G401 (cell line): ENCODE measurements at regions not wholly inside any gene's neighbourhood (a gene's known extent, or its start where the extent isn't known, plus 50 kb on each side); places are given as distances from the start of the nearest gene placed in this dataset.
"Not testable (repeated sequence)": the region's sequence is repeated elsewhere in the genome, so short reads cannot be mapped to it uniquely, and the experiment has no call there.

Source experiments
- DNase-seq: peaks from one replicate; pipeline ENCODE4 v3.0.0-alpha.2; 2015; ENCODE audit warnings: low spot score
- in situ Hi-C: cut with HindIII; loops from 2 replicates; pipeline ENCODE4 v1.10.0; 2016; ENCODE audit warnings: low sequenced_read_pairs, mixed read lengths

DNA sequence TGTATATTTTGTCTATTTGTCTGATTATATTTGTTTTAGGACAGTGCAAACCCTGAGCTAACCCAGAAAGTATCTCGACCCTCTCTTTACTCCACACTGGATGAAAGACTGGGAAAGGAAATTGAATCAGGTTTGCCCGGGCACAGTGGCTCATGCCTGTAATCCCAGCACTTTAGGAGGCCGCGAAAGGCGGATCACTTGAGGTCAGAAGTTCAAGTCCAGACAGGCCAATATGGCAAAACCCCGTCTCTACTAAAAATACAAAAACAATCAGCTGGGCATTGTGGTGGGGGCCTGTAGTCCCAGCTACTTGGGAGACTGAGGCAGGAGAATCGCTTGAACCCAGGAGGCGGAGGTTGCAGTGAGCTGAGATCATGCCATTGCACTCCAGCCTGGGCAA lies 234.2 kb downstream of the BAMBI start:
- DNase-seq, in situ Hi-C loops: not testable (repeated sequence)

DNA sequence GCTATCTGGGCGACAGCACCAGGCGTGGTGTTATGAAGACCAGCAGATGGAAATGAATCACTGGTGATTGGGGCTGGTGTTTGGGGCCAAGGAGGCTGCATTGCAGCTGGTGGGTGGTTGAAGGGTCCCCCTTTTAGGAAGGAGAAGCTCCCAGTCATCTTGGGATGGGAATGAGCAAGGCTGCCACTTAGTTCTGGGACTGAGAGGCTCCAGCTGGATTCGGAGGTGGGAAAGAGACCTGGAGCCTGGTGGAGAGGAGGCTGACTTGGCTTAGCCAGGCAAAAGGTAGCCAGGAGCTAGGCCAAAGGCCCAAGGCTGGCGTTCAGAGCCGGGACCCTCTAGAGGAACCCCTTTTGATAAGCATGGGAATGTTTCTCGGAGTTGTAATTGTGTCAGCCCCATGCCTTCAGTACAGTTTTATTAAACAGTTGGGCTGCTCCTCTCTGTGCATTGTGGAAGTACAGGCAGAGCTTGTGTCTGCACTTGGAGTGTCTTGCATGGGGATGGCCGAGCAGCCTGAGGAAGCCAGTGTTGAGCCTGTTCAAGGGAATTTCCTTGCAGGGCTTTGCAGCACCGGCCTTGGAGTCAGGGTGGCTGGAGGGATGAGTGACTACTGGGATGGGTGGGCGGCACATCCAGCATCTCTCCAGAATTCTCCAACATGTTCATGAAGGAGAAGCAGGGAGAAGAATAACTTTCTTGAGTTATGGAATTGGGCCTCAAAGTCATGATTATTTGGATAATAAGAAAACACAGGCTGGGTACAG lies 234.9 kb downstream of the BAMBI start:
- in situ Hi-C loops: no loop called here

DNA sequence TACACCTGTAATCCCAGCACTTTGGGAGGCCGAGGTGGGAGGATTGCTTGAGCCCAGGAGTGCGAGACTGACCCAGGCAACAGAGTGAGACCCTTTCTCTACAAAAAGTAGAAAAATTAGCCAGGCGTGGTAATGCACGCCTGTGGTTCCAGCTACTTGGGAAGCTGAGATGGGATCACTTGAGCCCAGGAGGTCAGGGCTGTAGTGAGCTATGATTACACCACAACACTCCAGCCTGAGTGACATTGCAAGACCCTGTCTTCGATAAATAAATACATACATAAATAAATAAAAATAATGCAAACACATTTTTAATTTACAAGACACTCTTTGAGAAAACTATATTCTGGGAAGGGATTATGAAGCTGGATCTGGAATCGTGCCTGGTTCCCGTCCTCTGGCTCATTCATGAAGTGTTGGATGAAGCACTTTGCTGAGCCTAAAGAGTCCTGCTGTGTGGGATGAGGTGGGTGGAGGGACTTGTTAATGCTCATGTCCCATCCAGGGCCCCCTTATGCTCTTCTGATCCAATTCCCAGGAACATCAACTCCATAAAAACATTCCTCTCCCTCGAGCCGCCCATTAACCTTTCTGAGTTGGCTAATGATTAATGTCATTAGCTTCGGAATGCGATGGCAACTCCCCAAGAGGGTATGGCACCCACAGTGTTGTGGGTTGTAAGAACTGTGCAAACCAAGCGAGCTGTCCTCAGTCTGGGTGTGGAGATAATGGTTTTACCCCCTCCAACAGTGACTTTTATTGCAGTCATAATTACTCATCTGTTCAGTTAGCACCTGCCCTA lies 236.3 kb downstream of the BAMBI start:
- in situ Hi-C loops: no loop called here
- DNase-seq: no peak

More for the DNA sequence above, 234.9 kb downstream of the BAMBI start:
- DNase-seq: no peak

DNA sequence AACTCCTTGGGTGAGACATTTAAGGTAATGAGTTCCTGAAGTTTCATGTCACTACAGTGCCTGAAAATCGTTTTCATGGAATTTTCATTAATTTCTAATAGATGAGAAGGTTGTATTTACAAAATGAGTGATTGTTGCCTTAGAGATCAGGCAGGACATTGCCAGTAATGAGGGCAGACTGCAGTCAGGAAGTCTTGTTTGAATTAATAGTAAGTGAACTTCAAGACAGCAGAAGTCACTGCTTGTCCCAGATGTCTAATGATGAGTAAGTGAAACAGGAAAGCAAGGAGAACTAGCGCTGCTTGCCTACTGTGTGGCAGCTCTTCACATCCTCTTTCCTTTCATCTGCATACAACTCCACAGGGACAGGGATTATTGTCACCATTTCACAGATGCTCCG lies 237.4 kb downstream of the BAMBI start:
- DNase-seq: no peak
- in situ Hi-C loops: no loop called here

DNA sequence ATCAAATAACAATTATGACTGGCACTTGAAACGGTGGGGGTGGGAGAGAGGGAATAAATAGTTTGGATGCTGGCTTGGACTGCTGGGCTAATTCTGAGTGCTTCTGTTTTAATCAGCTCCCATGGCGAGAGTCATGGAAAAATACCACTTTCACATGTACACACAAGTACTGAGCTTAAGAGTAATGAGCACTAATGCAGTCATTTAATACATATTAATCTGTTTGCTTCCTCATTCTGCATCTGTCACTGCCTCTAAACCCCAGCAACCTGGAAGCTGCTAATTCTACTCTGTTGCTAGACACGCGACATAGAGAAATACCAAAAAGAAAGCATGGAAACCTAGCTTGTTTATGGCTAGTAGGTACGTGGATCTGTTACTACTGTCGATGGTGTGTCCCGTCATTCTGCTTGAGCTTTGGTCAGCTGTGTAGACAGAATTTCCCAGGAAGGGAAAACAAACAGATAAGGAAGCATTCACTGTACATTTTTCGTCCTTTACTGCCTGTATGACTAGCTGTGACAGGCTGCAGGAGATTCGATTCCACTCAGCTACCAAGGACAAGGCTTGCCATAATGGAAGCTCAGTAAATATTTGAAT lies 238.8 kb downstream of the BAMBI start:
- in situ Hi-C loops: no loop called here
- no peak for DNase-seq

DNA sequence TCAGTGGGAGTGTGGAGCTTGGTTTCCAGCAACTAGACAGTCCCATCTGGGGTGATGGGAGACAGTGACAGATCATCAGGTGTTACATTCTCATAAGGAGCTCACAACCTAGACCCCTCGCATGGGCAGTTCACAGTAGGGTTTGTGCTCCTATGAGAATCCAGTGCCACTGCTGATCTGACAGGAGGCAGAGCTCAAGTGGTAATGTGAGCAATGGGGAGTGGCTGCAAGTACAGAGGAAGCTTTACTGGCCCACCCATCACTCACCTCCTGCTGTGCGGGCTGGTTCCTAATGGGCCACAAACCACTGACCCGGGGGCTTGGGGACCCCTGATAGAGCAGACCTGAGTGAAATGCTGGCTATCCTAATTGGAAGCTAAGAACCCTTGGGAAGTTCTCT lies 242.8 kb downstream of the BAMBI start:
- no peak for DNase-seq
- in situ Hi-C loops: no loop called here

DNA sequence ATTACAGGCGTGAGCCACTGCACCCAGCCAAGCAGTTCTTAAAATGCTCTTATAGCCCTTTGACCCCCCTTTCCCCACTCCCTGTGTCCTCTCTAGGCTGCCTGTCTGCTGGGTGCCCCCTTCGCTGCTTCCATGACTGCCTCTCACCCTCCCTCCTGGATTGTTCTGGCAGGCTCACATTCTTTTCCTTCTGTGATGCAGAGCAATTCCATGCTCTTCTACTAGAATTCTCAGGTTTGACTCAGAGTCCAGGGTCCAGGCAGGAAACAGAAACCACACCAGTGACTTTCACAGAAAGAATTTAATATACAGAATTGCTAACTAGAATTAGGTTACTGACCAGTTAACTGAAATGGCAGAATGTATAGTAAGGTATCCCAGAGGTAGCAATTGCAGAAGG lies 244.8 kb downstream of the BAMBI start:
- in situ Hi-C loops: no loop called here
- no peak for DNase-seq

DNA sequence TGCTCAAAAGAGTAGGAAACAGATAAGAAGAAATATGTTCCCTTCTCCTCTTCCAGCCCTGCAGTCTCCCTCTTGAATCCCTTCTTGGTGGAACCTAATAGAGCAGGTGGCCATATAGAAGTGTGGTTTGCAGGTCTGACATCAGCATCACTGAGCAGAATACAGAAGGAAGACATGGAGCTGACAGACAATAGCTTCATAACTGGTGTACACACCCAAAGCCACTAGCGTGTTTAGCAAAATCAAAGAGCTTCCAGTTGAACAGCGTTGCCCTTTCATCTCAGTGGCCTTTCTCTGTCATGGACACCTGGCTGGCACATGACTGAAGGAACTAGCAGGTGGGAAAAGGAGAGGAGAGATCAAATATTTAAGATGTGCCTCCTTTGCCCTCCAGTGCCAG lies 245.5 kb downstream of the BAMBI start:
- DNase-seq: no peak
- in situ Hi-C loops: no loop called here

DNA sequence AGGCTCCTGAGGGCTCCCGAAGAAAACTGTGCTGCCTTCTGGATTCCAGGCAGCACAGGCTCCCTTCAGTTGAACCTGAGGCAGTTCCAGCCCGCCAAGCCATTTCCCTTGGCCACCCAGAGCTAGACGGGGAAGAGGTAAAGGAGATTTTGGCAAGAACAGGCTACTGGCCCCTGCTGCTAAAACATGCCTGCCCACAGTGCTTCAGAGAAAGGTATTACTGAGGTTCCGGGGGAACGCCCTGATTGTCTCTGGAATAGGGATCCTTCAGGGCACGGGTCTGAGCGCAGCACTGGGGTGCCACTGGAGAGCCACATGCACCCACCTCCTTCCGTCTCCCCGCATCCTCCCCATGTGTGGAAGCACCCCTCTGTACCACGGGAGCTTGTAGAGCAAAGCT lies 247.4 kb downstream of the BAMBI start:
- no peak for DNase-seq
- in situ Hi-C loops: no loop called here

DNA sequence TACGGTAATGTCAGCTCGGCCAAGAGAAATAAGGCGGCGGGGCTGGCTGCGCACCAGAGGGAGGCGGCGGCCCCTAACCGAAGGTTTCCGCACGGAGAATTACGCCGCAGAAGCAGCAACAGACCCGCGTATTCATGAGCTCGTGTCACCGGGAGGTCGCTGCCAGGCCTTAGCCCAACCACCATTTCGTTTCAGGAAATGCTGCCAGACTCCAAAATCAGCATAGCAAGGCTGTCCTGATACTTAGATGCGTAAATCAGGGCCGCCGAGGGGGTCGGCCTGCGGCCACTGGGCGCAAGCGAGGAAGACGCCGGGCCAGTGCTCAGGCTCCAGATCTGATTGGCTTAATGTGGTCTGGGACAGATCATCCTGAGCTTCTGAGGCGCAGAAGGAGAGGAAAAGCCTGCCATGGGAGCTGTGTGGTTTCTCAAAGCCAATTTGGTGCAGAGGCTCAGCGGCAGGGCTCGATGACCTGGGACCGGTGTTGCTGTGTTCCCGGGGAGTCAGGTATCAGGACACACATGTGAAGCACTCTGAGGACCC lies 247.9 kb downstream of the BAMBI start:
- DNase-seq: no peak
- in situ Hi-C loops: no loop called here

DNA sequence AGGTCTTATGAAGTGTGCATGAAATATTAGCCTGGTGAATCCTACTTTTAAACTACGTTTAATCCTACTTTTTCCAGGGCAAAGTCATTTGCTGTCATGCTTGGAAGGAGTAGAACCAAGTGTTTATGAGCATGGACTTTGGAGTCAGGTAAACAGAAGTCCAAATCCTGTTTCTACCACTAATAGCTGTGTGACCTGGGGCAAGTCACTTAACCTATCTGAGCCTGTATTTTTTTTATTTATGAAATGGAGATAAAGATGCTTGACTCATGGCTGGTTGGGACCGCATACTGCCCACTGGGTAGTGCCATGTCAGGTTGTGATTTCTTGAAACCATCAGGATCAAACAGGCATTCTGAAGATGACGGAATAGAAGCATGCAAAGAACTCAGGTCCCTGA lies 249.6 kb downstream of the BAMBI start:
- in situ Hi-C loops: no loop called here
- no peak for DNase-seq

DNA sequence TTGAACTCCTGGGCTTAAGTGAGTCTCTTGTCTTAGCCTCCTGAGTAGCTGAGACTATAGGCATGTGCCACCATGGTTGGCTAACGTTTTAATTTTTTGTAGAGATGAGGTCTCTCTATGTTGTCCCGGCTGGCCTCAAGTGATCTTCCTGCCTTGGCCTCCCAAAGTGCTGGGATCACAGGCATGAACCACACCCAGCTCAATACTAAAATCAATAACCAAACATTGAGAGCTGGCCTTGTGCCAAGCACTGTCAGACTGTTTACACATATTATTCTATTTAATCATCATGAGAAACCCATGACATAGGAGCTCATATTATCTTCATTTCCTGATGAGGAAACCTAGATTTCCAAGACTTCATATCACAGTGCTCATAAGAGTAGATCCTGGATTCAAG lies 251.2 kb downstream of the BAMBI start:
- no peak for DNase-seq
- in situ Hi-C loops: no loop called here

DNA sequence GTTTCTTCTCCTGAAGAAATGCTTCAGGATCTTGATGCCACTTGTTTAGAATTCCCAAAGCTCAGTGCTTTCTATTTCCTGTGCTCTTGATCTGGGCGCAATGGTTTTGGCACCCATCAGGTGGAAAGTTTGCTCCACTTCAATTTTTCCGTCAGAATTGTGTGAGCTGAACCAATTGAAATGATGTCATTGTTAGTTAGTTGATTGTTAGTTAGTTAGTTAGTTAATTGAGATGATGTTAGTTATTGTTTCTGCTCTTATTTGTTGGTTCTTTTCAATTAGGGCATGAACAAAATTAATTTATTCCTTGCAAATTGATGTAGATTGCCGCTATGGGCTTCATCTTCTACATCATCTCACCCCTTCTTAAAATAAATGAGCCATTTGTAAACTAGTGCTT lies 252.6 kb downstream of the BAMBI start:
- in situ Hi-C loops: no loop called here
- no peak for DNase-seq

DNA sequence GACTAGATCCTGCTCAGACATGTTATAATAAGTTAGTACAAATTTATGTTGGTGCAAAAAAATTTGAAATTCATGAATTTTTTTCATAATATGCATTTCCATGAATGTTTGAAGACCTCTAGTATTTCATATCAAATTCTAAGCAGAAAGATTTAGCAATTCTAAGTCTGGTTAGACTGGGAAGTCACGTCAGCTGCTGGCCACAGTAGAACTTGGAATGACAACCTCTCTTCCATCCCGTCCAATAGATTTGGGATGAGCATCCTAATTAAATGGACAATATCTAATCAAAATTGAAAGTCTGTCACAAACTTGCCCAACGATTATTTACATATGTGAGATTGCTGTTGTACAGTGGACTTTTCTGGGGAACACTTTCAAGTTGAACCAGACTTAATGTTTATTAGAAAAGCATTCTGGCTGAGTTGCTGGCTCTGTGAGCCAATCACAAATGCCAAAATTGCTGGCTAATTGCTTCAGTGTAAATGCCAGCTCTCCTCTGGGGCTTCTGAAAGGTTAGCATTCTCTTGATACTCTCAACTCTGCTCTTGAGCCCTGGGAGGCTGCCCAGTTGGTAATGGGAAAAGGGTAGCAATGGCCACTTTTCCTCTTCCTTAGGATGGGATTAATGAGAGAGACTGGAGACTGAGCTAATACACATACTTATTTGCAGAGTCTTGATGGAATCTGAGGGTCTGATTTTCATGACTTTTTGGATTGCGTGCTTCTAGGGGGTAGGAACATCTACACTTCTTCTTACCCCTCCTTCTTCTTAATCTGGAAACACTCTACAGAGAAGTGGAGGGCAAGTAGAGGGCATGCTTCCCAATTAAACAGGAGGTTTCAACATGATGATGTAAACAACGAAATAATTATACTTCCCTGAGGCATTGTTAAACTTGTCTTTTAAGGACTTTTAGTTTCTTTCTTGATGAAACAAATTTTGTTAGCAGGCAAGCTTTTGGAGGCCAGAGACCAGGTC lies 253.5 kb downstream of the BAMBI start:
- in situ Hi-C loops: no loop called here
- no peak for DNase-seq

DNA sequence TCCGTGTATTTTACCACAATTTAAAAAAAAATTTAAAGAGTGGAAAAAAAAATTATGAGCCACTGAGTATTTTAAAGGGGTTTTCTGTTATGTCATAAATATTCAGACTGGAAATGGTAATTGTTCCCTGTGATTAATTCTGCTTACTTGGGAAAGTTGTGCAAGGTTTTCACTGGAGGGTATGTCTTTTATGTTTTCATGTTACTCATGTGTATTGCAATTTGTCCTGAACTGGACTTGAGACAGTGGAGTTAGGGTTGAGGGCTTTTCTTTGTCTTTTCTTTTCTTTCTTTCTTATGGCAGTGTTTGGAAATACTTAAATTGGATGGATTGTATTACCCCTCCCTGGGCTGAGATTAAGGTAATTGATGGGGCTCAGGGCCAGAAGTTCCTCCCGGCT lies 257.7 kb downstream of the BAMBI start:
- in situ Hi-C loops: no loop called here
- no peak for DNase-seq

DNA sequence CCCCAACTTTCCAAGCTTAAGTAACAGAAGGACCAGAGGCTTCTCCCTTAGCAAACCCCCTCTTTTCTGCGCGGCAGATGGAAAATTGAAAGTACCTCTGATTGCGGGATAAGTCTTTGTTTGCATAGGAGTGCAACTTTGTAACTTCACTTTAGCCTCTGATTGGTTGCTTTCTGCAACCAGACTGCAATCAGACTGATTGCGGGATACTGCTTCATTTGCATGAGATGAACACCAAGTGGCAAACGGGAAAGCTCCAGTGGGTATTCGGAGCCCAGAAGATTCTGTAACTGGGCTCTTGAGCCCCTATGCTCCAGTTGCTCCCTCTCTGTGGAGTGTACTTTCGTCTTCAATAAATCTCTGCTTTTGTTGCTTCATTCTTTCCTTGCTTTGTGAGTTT lies 260.6 kb downstream of the BAMBI start:
- in situ Hi-C loops: no loop called here
- no peak for DNase-seq

DNA sequence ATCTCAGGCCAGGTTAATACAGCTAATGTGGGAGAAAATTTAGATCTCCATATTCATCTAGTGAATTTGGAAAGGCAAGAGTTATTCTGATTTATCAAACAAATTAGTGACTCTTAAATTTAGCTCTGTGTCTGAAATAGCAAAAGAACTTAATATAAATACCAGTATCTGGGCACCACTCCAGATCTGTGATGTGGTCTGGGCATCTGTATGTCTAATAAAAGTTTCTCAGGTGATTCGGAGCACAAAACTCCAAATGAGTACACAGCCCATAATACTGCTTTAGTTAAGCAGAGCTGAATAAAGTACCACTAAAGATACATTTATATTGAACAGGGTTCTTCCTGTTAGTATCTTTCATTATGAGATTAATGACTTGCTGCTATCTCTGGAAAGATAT lies 261.4 kb downstream of the BAMBI start:
- no peak for DNase-seq
- in situ Hi-C loops: no loop called here

DNA sequence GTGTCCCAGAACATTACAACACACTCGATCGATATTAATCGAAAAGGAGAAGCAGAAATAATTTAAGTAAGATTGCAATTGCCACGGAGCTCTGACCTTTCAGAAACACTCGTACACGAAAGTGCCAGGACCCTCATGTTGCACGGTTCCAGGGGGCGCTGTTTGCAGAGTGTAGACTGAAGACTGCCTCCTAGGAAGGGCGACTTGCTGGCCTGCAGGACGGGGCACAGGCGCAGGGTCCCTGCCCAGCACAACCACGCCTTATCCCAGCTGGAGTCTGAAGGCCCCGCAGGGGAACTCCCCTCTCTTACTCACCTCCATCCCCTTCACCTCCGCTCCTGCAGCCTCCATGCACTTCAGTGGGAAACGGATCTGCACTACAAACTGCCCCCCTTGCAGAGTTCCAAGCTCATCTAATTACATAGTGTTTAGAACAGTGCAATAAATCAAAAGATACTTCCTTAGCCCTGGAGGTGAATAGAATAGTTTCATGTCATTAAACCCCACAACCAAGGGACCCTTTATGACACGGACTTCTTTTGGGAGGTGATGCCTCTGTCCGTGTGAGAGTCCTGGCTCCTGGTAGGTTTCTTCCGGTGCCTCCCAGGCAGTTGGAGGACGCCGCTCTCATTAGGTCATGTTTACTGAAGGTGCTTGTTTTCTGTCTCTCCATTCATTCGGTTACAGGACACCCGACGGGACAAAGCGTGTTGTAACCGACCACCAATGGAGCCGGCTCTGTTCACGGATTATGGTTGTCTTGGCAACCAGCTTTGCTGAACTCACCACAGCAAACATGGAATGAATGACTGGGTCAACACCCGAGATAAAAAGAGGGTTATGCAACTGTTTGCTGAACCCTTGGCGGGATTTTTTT lies 262.2 kb downstream of the BAMBI start:
- peak; percentile 1 for DNase-seq
- in situ Hi-C loops: no loop called here
